Upper lobe of left lung (tissue), 6 donors: ENCODE measurements at regions not wholly inside any gene's neighbourhood (a gene's known extent, or its start where the extent isn't known, plus 50 kb on each side); places are given as distances from the start of the nearest gene placed in this dataset.

Source experiments
- ATAC-seq, 2 donors: fragments of 200-7000 bp; cut with Tn5 transposase; one replicate each; pipeline ENCODE4 v1.9.1; 2022; ENCODE audit warnings: mild to moderate bottlenecking in 2 of 2, moderate library complexity in 2 of 2; ENCODE audit not compliant: low FRiP score in 2 of 2
- DNase-seq, 2 donors: peaks; one replicate each; pipeline ENCODE4 v3.0.0-alpha.2; 2019 to 2020
- H3K27ac ChIP-seq, 4 donors: fragments of 200-600 bp; sonication (generic); one replicate each; pipeline ENCODE4 v1.5.1; 2016 to 2019
- H3K27me3 ChIP-seq, 4 donors: fragments of 200-600 bp; sonication (generic); one replicate each; pipeline ENCODE4 v1.5.1; 2017 to 2019
- H3K36me3 ChIP-seq, 4 donors: fragments of 200-600 bp; sonication (generic); one replicate each; pipeline ENCODE4 v1.5.1; 2016 to 2019
- H3K4me1 ChIP-seq, 4 donors: fragments of 200-600 bp; sonication (generic); one replicate each; pipeline ENCODE4 v1.5.1; 2018 to 2019
- H3K4me3 ChIP-seq, 4 donors: fragments of 200-600 bp; sonication (generic); one replicate each; pipeline ENCODE4 v1.5.1; 2017 to 2019; ENCODE audit warnings: mild to moderate bottlenecking in 2 of 4, moderate library complexity in 1 of 4
- H3K9me3 ChIP-seq, 4 donors: fragments of 200-600 bp; sonication (generic); one replicate each; pipeline ENCODE4 v1.5.1; 2018 to 2019
- EP300 ChIP-seq, 4 donors: sonication (generic); formaldehyde crosslinking; IDR thresholded peaks; one replicate each; pipeline ENCODE4 v1.5.1; 2017; ENCODE audit warnings: antibody characterized with exemption in 4 of 4, control low read depth in 2 of 4
- POLR2A ChIP-seq, 4 donors: fragments of 450-650 bp; IDR thresholded peaks; one replicate each; pipeline ENCODE4 v1.5.1; 2016 to 2017; ENCODE audit warnings: antibody characterized with exemption in 4 of 4, mild to moderate bottlenecking in 2 of 4
- POLR2AphosphoS5 ChIP-seq, 2 donors: sonication (generic); formaldehyde crosslinking; IDR thresholded peaks; one replicate each; pipeline ENCODE4 v1.5.1; 2017; ENCODE audit warnings: antibody characterized with exemption in 2 of 2
- WGBS, 2 donors: methylation state at CpG; one replicate each; pipeline ENCODE4 v1.1.5; 2017 to 2018; 5-methylcytosine and 5-hydroxymethylcytosine counted together
- TF ChIP-seq, protein P1 (sequence below), 6 experiments: fragments of 450-650 bp in 4 of 6; fragments of 200-600 bp in 2 of 6; sonication (generic) in 2 of 6; IDR thresholded peaks; one replicate each; pipeline ENCODE4 v1.5.1; 2016 to 2019; ENCODE audit warnings: antibody characterized with exemption in 6 of 6
- donor health status: DM: no; HTN: no; CAD: no; lungs with moderate emphysema.
- donor health status: DM: no; HTN: yes; CAD: no; lungs with severe emphysema.

DNA sequence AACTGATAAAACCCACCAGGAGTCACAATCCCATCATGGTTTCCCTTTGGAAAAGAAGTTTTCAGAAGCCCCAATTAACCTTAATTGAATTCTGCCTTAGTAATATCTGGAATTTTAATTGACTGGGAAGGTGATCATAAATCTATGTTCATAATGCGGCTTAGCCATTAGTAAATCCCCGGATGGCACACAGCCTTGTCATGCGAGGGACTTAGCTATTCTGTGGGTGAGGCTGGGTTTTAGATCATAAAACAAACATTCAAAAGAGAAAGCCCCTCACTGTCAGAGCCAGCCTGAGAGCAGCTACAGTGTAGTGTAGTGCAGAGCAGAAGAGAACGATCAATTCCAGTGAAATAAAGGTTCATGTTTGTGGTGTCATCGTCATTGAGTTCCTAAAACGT lies 124.0 kb upstream of the NOCT start:
- H3K4me3 ChIP-seq: no peak overlapping the region
- no peak for DNase-seq
- no peak overlapping the region for H3K27ac ChIP-seq
- no peak for TF ChIP-seq EP300 (IDR thresholded peaks at IDR 0.05)
- TF ChIP-seq POLR2AphosphoS5 (IDR thresholded peaks at IDR 0.05): no peak
- no peak for TF ChIP-seq POLR2A (IDR thresholded peaks at IDR 0.05)
- TF ChIP-seq, protein P1, sequence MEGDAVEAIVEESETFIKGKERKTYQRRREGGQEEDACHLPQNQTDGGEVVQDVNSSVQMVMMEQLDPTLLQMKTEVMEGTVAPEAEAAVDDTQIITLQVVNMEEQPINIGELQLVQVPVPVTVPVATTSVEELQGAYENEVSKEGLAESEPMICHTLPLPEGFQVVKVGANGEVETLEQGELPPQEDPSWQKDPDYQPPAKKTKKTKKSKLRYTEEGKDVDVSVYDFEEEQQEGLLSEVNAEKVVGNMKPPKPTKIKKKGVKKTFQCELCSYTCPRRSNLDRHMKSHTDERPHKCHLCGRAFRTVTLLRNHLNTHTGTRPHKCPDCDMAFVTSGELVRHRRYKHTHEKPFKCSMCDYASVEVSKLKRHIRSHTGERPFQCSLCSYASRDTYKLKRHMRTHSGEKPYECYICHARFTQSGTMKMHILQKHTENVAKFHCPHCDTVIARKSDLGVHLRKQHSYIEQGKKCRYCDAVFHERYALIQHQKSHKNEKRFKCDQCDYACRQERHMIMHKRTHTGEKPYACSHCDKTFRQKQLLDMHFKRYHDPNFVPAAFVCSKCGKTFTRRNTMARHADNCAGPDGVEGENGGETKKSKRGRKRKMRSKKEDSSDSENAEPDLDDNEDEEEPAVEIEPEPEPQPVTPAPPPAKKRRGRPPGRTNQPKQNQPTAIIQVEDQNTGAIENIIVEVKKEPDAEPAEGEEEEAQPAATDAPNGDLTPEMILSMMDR (IDR thresholded peaks at IDR 0.05): no peak
- H3K9me3 ChIP-seq: no peaks in the 10 kb centered on the region
- ATAC-seq: no peak
- WGBS, 2 donors: 64 to 77% methylated on average over 6 of the region's 6 CpGs
- no peaks in the 10 kb centered on the region for H3K27me3 ChIP-seq
- H3K4me1 ChIP-seq: no peaks in the 10 kb centered on the region
- no peaks in the 10 kb centered on the region for H3K36me3 ChIP-seq

DNA sequence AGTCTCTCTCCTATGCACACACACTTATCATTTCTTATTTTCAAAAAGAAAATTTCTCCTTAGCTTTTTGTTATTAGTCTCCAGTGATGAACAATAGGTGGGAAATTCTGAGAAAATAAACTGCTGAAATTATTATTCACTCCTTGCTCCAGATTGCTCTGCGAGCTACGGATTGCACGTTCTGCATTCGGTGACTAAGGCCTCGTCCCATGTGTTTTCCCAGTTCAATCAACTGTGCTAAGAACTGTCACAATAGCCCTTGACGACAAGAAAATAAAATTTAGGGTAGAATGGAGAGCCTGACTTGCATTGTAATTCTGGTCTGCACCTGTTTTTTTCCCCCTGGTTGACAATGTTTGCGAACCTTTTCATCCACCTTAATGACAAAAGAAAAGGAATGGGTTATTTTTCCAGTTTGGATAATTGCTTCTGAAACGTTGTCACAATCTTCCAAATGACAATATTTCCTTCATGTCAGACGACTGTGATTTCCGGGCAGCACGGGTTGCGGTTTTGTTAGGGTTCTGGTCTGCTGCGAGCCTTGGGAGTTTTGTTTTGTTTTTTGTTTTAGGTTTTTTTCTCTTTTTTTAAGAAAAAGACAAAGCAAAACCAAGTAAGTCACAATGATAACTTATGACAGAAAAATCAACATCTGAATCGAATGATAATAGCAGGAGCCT lies 124.5 kb upstream of the NOCT start:
- WGBS, 2 donors: 62 to 78% methylated on average over 14 of the region's 14 CpGs

DNA sequence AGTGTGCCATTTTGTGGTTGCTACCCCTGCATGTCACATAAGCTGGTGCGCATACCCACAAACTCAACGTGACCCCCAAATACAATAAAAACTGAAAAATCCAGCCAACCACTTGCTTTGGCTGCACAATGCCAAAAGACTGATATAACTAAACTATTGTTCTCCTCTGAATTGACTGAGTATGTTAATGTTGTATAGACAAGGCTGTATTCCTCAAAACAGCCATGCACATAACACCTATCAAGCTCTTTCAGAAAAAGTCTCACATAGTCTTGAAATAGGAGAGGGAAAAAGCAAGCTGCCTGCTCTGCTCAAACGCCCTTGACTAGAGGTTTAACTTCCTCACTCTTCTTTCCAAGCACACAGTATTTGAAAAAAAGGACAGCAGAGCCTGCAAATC lies 126.4 kb upstream of the NOCT start:
- no peak overlapping the region for H3K4me3 ChIP-seq
- WGBS, 2 donors: 81 to 90% methylated on average over 3 of the region's 3 CpGs
- no peaks in the 10 kb centered on the region for H3K27me3 ChIP-seq
- H3K27ac ChIP-seq: no peak overlapping the region
- DNase-seq (no peak), ATAC-seq (no peak)
- H3K4me1 ChIP-seq: no peaks in the 10 kb centered on the region
- H3K36me3 ChIP-seq: no peaks in the 10 kb centered on the region
- H3K9me3 ChIP-seq: no peaks in the 10 kb centered on the region
- TF ChIP-seq EP300 (IDR thresholded peaks at IDR 0.05) (no peak), POLR2AphosphoS5 (IDR thresholded peaks at IDR 0.05) (no peak), POLR2A (IDR thresholded peaks at IDR 0.05) (no peak)
- TF ChIP-seq, protein P1 (IDR thresholded peaks at IDR 0.05): no peak

More for the DNA sequence above, 124.5 kb upstream of the NOCT start:
- no peak for ATAC-seq
- no peak overlapping the region for H3K4me3 ChIP-seq
- H3K4me1 ChIP-seq: no peaks in the 10 kb centered on the region
- H3K36me3 ChIP-seq: no peaks in the 10 kb centered on the region
- no peak overlapping the region for H3K27ac ChIP-seq
- DNase-seq: no peak
- H3K27me3 ChIP-seq: no peaks in the 10 kb centered on the region
- TF ChIP-seq, protein P1 (IDR thresholded peaks at IDR 0.05): no peak
- no peak for TF ChIP-seq POLR2AphosphoS5 (IDR thresholded peaks at IDR 0.05)
- no peak for TF ChIP-seq POLR2A (IDR thresholded peaks at IDR 0.05)
- TF ChIP-seq EP300 (IDR thresholded peaks at IDR 0.05): no peak
- no peaks in the 10 kb centered on the region for H3K9me3 ChIP-seq

DNA sequence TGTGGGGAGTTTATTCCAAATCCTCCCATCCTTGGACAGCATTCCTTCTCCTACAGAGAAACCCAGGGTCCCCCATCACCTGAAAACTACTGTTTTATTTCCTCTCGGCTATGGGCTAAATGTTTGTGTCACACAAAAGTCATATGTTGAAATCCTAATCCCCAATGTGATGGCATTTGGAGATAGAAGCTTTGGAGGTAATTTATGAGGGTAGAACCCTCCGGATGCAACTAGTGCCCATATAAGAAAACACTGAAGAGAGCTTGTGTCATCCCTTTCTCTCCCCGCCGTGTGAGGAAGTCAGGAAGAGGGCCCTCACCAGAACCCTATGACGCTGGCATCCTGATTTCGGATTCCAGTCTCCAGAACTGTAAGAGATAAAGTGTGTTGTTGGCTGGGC lies 127.8 kb upstream of the NOCT start:
- Histone ChIP-seq H3K9me3 (no peaks in the 10 kb centered on the region), H3K27me3 (no peaks in the 10 kb centered on the region)
- 94 to 96% methylated on average over 6 of the region's 6 CpGs for WGBS, 2 donors

More for the DNA sequence above, 127.8 kb upstream of the NOCT start:
- Histone ChIP-seq H3K4me1 (no peaks in the 10 kb centered on the region), H3K27ac (no peak overlapping the region), H3K4me3 (no peak overlapping the region), H3K36me3 (no peaks in the 10 kb centered on the region)
- DNase-seq (no peak), ATAC-seq (no peak)
- no peak for TF ChIP-seq POLR2AphosphoS5 (IDR thresholded peaks at IDR 0.05)
- no peak for TF ChIP-seq EP300 (IDR thresholded peaks at IDR 0.05)
- TF ChIP-seq, protein P1 (IDR thresholded peaks at IDR 0.05): no peak
- TF ChIP-seq POLR2A (IDR thresholded peaks at IDR 0.05): no peak
